G401 (cell line): ENCODE measurements at regions not wholly inside any gene's neighbourhood (a gene's known extent, or its start where the extent isn't known, plus 50 kb on each side); places are given as distances from the start of the nearest gene placed in this dataset.

ENCODE experiments used
- DNase-seq: peaks from one replicate; pipeline ENCODE4 v3.0.0-alpha.2; 2015; ENCODE audit warnings: low spot score
- in situ Hi-C: cut with HindIII; loops from 2 replicates; pipeline ENCODE4 v1.10.0; 2016; ENCODE audit warnings: low sequenced_read_pairs, mixed read lengths

DNA sequence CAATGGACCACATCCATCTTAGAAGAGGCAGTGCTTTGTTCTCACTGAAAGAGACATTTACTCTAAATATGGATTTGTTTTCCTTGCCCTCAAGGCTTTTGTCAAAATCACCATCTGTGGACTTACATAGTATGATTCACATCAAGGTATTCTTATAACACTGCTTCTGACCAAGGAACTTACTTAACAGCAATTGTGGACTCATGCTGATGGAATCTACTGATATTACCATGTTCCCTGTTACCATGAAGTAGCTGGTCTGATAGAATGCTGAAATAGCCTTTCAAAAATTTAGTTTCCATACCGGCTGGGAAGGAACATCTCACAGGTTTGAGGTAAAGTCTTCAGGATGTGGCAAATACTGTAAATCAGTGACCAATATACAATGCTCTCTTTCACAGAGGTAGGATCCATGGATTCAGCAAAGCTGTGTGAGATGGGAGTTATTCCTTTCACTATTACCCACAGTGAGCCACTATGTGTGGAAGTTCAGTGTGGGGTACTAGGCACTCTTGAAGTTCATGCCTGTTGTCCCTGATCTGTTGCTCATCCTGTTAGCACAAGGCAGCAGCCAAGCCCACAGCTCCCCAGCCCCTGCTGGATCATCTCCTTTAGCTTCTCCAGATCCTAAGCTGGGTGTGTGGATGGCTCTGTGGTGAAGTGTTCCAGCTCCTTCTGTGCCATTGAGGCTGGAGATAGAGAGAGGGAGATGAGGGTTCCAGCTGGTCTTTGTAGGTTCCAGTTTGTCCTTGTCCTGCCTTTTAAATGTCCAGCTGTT, 126.4 kb downstream of the ATP23 start:
- in situ Hi-C loops: no loop called here
- DNase-seq: no peak

DNA sequence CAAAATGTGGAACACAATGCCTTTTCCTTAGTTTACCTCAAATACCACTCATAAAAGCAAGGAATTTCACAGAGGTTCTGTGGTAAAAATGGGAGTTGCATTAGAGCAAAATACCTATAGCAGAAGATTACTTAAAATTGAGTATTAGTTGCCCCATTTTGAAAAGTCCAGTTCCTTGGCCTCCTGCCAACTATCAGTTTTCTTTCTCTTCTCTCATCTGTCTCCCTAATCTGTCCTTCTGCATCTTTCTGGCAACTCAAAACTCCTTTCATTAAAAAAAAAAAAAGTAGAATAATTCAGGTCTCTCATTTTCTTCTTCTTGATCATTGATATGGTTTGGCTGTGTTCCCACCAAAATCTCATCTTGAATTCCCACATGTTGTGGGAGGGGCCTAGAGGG, 127.3 kb downstream of the ATP23 start:
- DNase-seq: no peak
- in situ Hi-C loops: no loop called here

GRCh38 chr12:58069268-58069963, 128.0 kb downstream of the ATP23 start:
- in situ Hi-C loops: no loop called here
- DNase-seq: no peak

- in situ Hi-C loops: no loop called here
- no peak for DNase-seq
Observed at GRCh38 chr12:58071994-58072393, 130.6 kb downstream of the ATP23 start.

- in situ Hi-C loops: no loop called here
Observed at GRCh38 chr12:58074259-58074658, 132.9 kb downstream of the ATP23 start.

DNA sequence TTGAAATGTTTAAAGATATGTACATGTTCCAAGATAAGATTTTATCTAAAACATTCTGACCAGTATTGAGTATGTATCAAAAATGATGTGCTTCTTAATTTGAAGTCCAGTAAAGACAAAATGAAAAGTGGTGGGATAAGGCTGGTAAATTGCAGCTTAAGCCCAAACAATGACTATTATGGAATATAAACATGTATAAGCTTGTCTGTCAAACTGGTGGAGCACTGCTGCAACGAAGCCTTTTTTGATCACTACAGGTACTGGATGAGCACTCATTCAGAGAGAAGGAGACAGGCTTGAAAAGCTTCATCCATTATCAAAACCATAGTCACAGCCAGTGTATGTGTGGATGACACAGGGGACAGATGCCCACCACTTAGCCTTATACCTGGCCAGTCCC, 138.4 kb downstream of the ATP23 start:
- DNase-seq: no peak
- in situ Hi-C loops: no loop called here

More at GRCh38 chr12:58074259-58074658, 132.9 kb downstream of the ATP23 start:
- DNase-seq: no peak

GRCh38 chr12:58081488-58081887, 140.1 kb downstream of the ATP23 start:
- in situ Hi-C loops: no loop called here
- no peak for DNase-seq

GRCh38 chr12:58082996-58083395, 141.6 kb downstream of the ATP23 start:
- in situ Hi-C loops: no loop called here
- DNase-seq: no peak

GRCh38 chr12:58086006-58086405, 144.6 kb downstream of the ATP23 start:
- in situ Hi-C loops: no loop called here
- DNase-seq: no peak

GRCh38 chr12:58086930-58087329, 145.6 kb downstream of the ATP23 start:
- in situ Hi-C loops: no loop called here
- no peak for DNase-seq

DNA sequence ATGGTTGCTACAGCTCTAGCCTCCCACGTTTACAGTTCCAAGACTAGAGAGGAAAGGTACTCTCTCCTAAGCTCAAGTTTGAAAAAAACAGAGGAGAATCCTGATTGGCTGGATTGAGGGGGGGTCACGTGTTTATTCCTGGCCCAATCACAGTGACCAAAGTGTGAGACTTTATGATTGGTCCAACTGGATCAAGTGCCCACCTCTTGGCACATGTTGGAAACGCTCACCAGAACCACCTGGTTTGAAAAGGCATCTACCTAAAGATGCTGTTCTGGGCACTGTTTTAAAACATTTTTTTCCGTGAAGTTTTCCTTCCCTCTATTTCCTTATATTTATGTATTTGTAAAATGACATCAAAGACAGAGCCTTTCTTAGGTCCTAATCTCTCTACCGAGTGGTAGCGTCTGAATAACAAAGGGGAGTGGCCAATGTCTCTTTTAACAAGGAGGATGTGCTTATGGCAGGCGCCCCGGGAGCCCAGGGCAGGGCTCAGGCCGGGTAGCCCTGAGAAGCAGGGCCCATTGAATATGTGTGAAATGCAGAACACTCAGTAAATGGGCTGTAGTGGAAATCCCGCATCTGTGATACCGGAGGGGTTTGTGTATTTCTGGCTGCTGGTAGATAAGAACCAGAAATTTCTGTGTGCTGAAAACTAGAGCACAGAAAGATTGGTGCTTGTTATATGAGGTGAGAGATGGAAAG, 146.2 kb downstream of the ATP23 start:
- in situ Hi-C loops: no loop called here
- no peak for DNase-seq

DNA sequence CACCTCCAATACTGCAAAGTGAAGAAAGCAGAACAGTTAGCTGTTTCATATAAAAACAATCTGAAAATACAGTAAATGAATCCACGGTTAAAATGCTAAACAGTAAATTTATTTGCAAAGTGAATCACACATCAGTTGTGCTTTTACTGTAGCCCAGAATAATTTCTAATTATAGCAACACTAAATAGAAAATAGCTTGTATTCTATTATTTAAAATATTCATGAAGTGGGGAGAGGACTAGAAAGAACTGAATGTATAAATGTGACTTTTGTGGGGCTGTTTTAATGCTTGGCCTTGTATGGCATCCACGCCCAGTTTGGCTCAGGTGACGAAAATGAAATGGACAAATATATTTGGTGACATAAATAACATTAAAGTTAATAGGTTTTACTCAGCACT, 148.2 kb downstream of the ATP23 start:
- DNase-seq: no peak
- in situ Hi-C loops: no loop called here

DNA sequence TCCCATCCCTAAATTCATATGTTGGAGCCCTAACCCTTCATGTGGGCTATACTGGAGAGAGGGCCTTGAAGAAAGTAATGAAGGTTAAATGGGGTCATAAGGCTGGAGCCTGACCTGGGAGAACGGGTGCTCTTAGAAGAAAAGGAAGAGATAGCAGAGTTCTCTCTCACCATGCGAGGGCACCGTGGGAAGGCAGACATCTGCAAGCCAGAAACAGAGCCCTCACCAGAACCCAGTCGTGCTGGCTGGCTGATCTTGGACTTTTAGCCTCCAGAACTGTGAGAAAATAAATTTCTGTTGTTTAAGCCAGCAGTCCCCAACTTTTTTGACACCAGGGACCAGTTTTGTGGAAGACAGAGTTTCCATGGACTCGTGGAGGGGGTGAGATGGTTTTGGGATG, 149.3 kb downstream of the ATP23 start:
- DNase-seq: no peak
- in situ Hi-C loops: no loop called here

DNA sequence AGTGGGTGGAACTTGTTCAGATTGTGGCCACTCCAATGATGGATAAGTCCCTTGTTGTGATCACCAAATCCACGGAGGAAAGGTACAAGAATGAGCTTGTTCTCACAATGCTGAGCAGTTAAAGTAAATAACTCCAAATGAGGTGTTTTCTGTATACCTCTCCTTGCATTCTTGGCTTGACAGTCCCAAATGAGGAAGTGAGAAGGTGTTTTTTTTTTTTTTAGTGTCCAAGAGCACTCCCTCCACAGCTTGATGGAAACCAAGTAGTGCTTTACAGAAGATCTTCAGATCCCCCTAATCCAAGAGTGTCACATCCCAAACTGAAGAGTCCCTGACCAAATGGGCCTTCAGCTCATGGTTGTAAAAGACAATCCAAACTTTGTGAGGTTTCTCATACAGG, 153.6 kb downstream of the ATP23 start:
- no peak for DNase-seq
- in situ Hi-C loops: no loop called here

DNA sequence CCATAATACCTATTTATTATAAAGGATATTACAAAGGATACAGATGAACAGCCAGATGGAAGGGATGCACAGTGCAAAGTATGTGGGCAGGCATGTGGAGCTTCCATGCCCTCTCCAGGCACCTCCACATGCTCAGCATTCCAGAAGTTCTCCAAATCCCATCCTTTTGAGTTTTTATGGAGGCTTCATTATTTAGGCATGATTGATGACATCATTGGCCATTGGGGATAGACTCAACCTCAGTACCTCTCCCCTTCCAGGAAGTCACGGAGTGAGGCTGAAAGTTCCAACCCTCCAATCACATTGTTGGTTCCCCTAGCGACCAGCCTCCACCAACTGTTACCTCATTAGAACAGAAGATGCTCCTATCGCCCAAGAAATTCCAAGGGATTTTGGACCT, 156.4 kb downstream of the ATP23 start:
- in situ Hi-C loops: no loop called here
- no peak for DNase-seq

- no peak for DNase-seq
- in situ Hi-C loops: no loop called here
Observed at GRCh38 chr12:58099476-58099875, 158.1 kb downstream of the ATP23 start.

DNA sequence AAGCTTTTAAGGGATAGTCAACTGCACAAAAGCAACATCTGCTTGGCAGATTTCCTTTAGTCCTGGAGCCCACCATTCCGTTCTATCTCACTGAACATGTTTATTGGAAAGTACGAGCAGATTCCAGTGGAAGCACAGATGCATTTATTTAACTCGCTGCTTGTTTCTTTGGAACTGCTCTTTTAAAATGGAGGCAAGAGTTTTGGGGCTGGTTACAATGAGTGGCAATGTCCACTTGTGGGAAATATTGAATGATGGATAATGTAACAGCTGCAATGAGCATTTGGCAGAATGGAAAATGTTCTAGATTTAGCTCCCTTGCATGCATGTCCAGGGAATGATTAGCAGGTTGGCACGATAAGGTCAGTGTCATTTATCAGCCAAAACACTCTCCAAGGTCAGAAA, 163.0 kb downstream of the ATP23 start:
- no peak for DNase-seq
- in situ Hi-C loops: no loop called here

- DNase-seq: no peak
- in situ Hi-C loops: no loop called here
Observed at GRCh38 chr12:58105225-58106119, 164.1 kb downstream of the ATP23 start.

DNA sequence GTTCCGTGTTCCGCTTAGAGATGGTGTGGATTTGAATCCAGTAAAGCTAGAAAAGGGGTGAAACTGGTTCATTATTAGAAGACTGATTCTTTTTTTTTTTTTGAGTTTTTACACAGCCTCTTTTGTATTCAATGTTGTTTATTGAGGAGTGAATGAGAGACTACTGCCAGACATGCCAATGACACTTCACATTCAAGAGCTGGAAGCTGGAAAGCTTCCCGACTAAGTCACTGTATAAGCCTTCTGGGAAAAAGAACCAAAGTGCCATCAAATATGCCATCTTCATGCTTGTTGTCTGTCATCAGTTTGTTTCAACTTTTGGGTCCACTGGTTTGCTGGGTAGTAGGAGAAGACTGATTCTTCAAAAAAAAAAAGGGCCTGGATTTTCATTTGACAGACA, 164.8 kb downstream of the ATP23 start:
- no peak for DNase-seq
- in situ Hi-C loops: no loop called here
